ENCODE measurements at regions not wholly inside any gene's neighbourhood (a gene's known extent, or its start where the extent isn't known, plus 50 kb on each side); places are given as distances from the start of the nearest gene placed in this dataset.

DNA sequence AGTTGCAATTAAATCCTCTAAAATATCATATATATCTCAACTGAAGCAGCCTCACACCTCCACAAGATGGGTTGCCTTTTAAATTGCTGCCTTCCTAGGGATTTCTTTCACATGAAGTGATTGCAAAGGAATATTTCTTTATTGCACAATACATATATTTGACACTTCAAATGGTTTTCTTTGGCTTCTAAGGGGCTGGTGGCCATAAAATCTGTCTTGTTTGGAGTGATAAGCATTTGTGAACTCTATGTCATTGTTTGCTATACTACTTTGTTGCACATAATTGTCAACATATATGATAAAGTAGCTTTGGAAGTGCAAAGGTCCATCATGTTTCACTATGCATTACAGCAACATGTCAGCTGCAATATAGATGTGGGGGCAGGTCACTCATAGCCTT is 2380.9 kb downstream of the PCDH9 start:
- DNase-seq (ENCODE audit: low read depth) (no peak), FAIRE-seq (no peak)
- no peak overlapping the region for H3K4me3 Mint-ChIP-seq (ENCODE audit: unreplicated experiment)
- H3K4me1 Mint-ChIP-seq (ENCODE audit: low read depth, unreplicated experiment) = no peaks in the 10 kb centered on the region
- Histone ChIP-seq H3K79me2 (ENCODE audit: insufficient read depth, low read length) (no peaks in the 10 kb centered on the region), H3K4me2 (ENCODE audit: low read length) (no peak overlapping the region), H2AFZ (ENCODE audit: low read depth, low read length) (no peak overlapping the region), H3K9ac (ENCODE audit: low read length) (no peak overlapping the region), H4K20me1 (ENCODE audit: insufficient read depth, low read length) (no peaks in the 10 kb centered on the region), H3K27me3 (ENCODE audit: insufficient read depth, low read length) (no peaks in the 10 kb centered on the region), H3K27ac (ENCODE audit: low read depth, low read length) (no peak overlapping the region), H3K4me3 (ENCODE audit: insufficient read depth, low read depth, low read length) (no peak overlapping the region), H3K4me1 (ENCODE audit: insufficient read depth, low read length) (no peaks in the 10 kb centered on the region), H3K9me3 (ENCODE audit: insufficient read depth, low read depth, low read length) (no peaks in the 10 kb centered on the region), H3K36me3 (ENCODE audit: insufficient read depth, low read length) (no peaks in the 10 kb centered on the region)
- H3K27me3 Mint-ChIP-seq (ENCODE audit: low read depth, unreplicated experiment) = no peaks in the 10 kb centered on the region
- H3K9me3 Mint-ChIP-seq (ENCODE audit: unreplicated experiment) = no peaks in the 10 kb centered on the region
- no peak overlapping the region for H3K27ac Mint-ChIP-seq (ENCODE audit: unreplicated experiment)
- no peaks in the 10 kb centered on the region for H3K36me3 Mint-ChIP-seq (ENCODE audit: low read depth, unreplicated experiment)
- TF ChIP-seq EZH2 (IDR thresholded peaks at IDR 0.05; ENCODE audit: insufficient read depth, low read length) = no peak
- TF ChIP-seq CTCF (IDR thresholded peaks at IDR 0.05; ENCODE audit: insufficient read depth, low read depth, low read length) = no peak

DNA sequence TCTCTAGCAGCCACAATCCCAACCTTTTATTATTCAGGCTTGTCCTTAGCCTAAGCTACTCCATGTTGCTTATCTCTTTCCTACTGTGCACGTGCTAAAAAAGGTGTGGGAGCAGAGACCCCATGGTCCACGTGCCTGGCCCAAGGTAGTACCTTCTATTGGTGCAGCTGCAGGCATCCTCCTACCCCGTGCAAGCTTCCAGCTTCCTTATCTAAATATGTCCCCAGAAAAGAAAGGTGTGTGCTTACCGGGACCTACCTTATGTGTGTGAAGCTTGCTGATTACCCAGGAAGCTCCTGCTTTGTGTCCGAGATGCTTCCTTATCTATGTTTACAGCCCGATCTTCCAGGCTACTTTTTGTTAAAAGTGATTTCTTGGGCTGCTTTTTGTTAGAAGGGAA is 2382.4 kb downstream of the PCDH9 start:
- Histone ChIP-seq H2AFZ (ENCODE audit: low read depth, low read length) (no peak overlapping the region), H3K79me2 (ENCODE audit: insufficient read depth, low read length) (no peaks in the 10 kb centered on the region), H3K36me3 (ENCODE audit: insufficient read depth, low read length) (no peaks in the 10 kb centered on the region), H3K27me3 (ENCODE audit: insufficient read depth, low read length) (no peaks in the 10 kb centered on the region), H3K27ac (ENCODE audit: low read depth, low read length) (no peak overlapping the region), H3K4me1 (ENCODE audit: insufficient read depth, low read length) (no peaks in the 10 kb centered on the region), H3K4me3 (ENCODE audit: insufficient read depth, low read depth, low read length) (no peak overlapping the region), H3K9ac (ENCODE audit: low read length) (no peak overlapping the region), H3K9me3 (ENCODE audit: insufficient read depth, low read depth, low read length) (no peaks in the 10 kb centered on the region), H4K20me1 (ENCODE audit: insufficient read depth, low read length) (no peaks in the 10 kb centered on the region), H3K4me2 (ENCODE audit: low read length) (no peak overlapping the region)
- FAIRE-seq = no peak
- no peaks in the 10 kb centered on the region for H3K27me3 Mint-ChIP-seq (ENCODE audit: low read depth, unreplicated experiment)
- H3K9me3 Mint-ChIP-seq (ENCODE audit: unreplicated experiment) = no peaks in the 10 kb centered on the region
- H3K4me1 Mint-ChIP-seq (ENCODE audit: low read depth, unreplicated experiment) = no peaks in the 10 kb centered on the region
- no peak overlapping the region for H3K4me3 Mint-ChIP-seq (ENCODE audit: unreplicated experiment)
- no peak overlapping the region for H3K27ac Mint-ChIP-seq (ENCODE audit: unreplicated experiment)
- H3K36me3 Mint-ChIP-seq (ENCODE audit: low read depth, unreplicated experiment) = no peaks in the 10 kb centered on the region
- TF ChIP-seq EZH2 (IDR thresholded peaks at IDR 0.05; ENCODE audit: insufficient read depth, low read length) = no peak
- TF ChIP-seq CTCF (IDR thresholded peaks at IDR 0.05; ENCODE audit: insufficient read depth, low read depth, low read length) = no peak
- no peak for DNase-seq (ENCODE audit: low read depth)

- no peak overlapping the region for H3K27ac Mint-ChIP-seq (ENCODE audit: unreplicated experiment)
- no peaks in the 10 kb centered on the region for H3K9me3 Mint-ChIP-seq (ENCODE audit: unreplicated experiment)
- no peak overlapping the region for H3K4me2 ChIP-seq (ENCODE audit: low read length)
- no peaks in the 10 kb centered on the region for H3K4me1 ChIP-seq (ENCODE audit: insufficient read depth, low read length)
- H3K27me3 Mint-ChIP-seq (ENCODE audit: low read depth, unreplicated experiment) = no peaks in the 10 kb centered on the region
- FAIRE-seq = no peak
- DNase-seq (ENCODE audit: low read depth) = no peak
- H3K9me3 ChIP-seq (ENCODE audit: insufficient read depth, low read depth, low read length) = no peaks in the 10 kb centered on the region
- TF ChIP-seq EZH2 (IDR thresholded peaks at IDR 0.05; ENCODE audit: insufficient read depth, low read length) = no peak
- no peak for TF ChIP-seq CTCF (IDR thresholded peaks at IDR 0.05; ENCODE audit: insufficient read depth, low read depth, low read length)
- no peaks in the 10 kb centered on the region for H3K79me2 ChIP-seq (ENCODE audit: insufficient read depth, low read length)
- H3K27me3 ChIP-seq (ENCODE audit: insufficient read depth, low read length) = no peaks in the 10 kb centered on the region
- no peak overlapping the region for H3K4me3 ChIP-seq (ENCODE audit: insufficient read depth, low read depth, low read length)
- no peaks in the 10 kb centered on the region for H4K20me1 ChIP-seq (ENCODE audit: insufficient read depth, low read length)
- H3K9ac ChIP-seq (ENCODE audit: low read length) = no peak overlapping the region
- H3K27ac ChIP-seq (ENCODE audit: low read depth, low read length) = no peak overlapping the region
- H3K4me1 Mint-ChIP-seq (ENCODE audit: low read depth, unreplicated experiment) = no peaks in the 10 kb centered on the region
- H3K4me3 Mint-ChIP-seq (ENCODE audit: unreplicated experiment) = no peak overlapping the region
- no peaks in the 10 kb centered on the region for H3K36me3 Mint-ChIP-seq (ENCODE audit: low read depth, unreplicated experiment)
- no peak overlapping the region for H2AFZ ChIP-seq (ENCODE audit: low read depth, low read length)
- no peaks in the 10 kb centered on the region for H3K36me3 ChIP-seq (ENCODE audit: insufficient read depth, low read length)
Measured at GRCh38 chr13:64845110-64845509, 2385.0 kb downstream of the PCDH9 start.

All from astrocyte (in vitro differentiated cells and primary cell).